Neural progenitor cell (in vitro differentiated cells): ENCODE measurements at regions not wholly inside any gene's neighbourhood (a gene's known extent, or its start where the extent isn't known, plus 50 kb on each side); places are given as distances from the start of the nearest gene placed in this dataset.

Source experiments
- DNase-seq: peaks from one replicate; pipeline ENCODE4 v3.0.0-alpha.2; 2016; ENCODE audit warnings: low spot score
- H2AFZ ChIP-seq: fragments of 200-600 bp; sonication (generic); replicated peaks from 2 replicates; pipeline ENCODE4 v1.6.1; 2016; ENCODE audit warnings: antibody characterized with exemption
- H3F3A ChIP-seq: fragments of 200-600 bp; sonication (generic); 2 replicates; pipeline ENCODE4 v1.6.1; 2016; ENCODE audit warnings: antibody characterized with exemption, low read depth
- H3K27ac ChIP-seq: fragments of 200-600 bp; sonication (generic); 2 replicates; pipeline ENCODE4 v1.5.1; 2016; ENCODE audit warnings: mild to moderate bottlenecking
- H3K27me3 ChIP-seq: fragments of 200-600 bp; sonication (generic); 2 replicates; pipeline ENCODE4 v1.6.1; 2016; ENCODE audit warnings: mild to moderate bottlenecking, moderate library complexity
- H3K36me3 ChIP-seq: fragments of 200-600 bp; sonication (generic); 2 replicates; pipeline ENCODE4 v1.5.1; 2016
- H3K4me1 ChIP-seq: fragments of 200-600 bp; sonication (generic); 2 replicates; pipeline ENCODE4 v1.6.1; 2016; ENCODE audit warnings: mixed run types
- H3K4me2 ChIP-seq: fragments of 200-600 bp; sonication (generic); 2 replicates; pipeline ENCODE4 v1.6.1; 2016
- H3K4me3 ChIP-seq: fragments of 200-600 bp; sonication (generic); 2 replicates; pipeline ENCODE4 v1.5.1; 2016
- H3K79me2 ChIP-seq: fragments of 200-600 bp; sonication (generic); 2 replicates; pipeline ENCODE4 v1.6.1; 2016; ENCODE audit warnings: low read depth
- H3K9ac ChIP-seq: fragments of 200-600 bp; sonication (generic); 2 replicates; pipeline ENCODE4 v1.6.1; 2016
- H3K9me3 ChIP-seq: fragments of 200-600 bp; sonication (generic); 2 replicates; pipeline ENCODE4 v1.5.1; 2016; ENCODE audit warnings: low read depth
- H4K20me1 ChIP-seq: fragments of 200-600 bp; sonication (generic); 2 replicates; pipeline ENCODE4 v1.6.1; 2016; ENCODE audit warnings: low read depth
- H3K27ac Mint-ChIP-seq: 3 replicates; pipeline ENCODE4 v1.8.0; 2021; ENCODE audit warnings: mixed read lengths
- H3K27me3 Mint-ChIP-seq: 2 replicates; pipeline ENCODE4 v1.8.0; 2022; ENCODE audit warnings: low read depth, mild to moderate bottlenecking, inconsistent platforms, moderate library complexity, mixed read lengths; ENCODE audit not compliant: insufficient read depth
- H3K36me3 Mint-ChIP-seq: 3 replicates; pipeline ENCODE4 v1.8.0; 2021; ENCODE audit warnings: mixed read lengths
- H3K4me1 Mint-ChIP-seq: 3 replicates; pipeline ENCODE4 v1.8.0; 2021; ENCODE audit warnings: mixed read lengths
- H3K4me3 Mint-ChIP-seq: 3 replicates; pipeline ENCODE4 v1.8.0; 2021; ENCODE audit warnings: mild to moderate bottlenecking, moderate library complexity, mixed read lengths
- H3K9me3 Mint-ChIP-seq: 3 replicates; pipeline ENCODE4 v1.8.0; 2020; ENCODE audit warnings: mixed read lengths
- CTCF ChIP-seq: fragments of 200-600 bp; sonication (generic); IDR thresholded peaks from 2 replicates; pipeline ENCODE4 v1.5.1; 2017; ENCODE audit warnings: antibody characterized with exemption, mild to moderate bottlenecking
- EZH2 ChIP-seq: fragments of 200-600 bp; sonication (generic); IDR thresholded peaks from 2 replicates; pipeline ENCODE4 v1.6.1; 2017; ENCODE audit warnings: antibody characterized with exemption, mild to moderate bottlenecking, moderate library complexity
- EZH2phosphoT487 ChIP-seq: fragments of 200-600 bp; sonication (generic); IDR thresholded peaks from 2 replicates; pipeline ENCODE4 v1.6.1; 2017; ENCODE audit warnings: antibody characterized with exemption

GRCh38 chr1:178973652-178974101, 52.0 kb upstream of the FAM20B start:
- Histone ChIP-seq H3K27ac (no peak overlapping the region), H3K36me3 (no peaks in the 10 kb centered on the region), H3K4me3 (no peak overlapping the region), H3F3A (no peaks in the 10 kb centered on the region), H3K9ac (no peak overlapping the region), H3K4me1 (peaks cover 14% of the 10 kb centered on the region), H2AFZ (peak overlapping the region; percentile 60), H3K9me3 (no peaks in the 10 kb centered on the region), H3K27me3 (no peaks in the 10 kb centered on the region), H3K4me2 (peak overlapping the region; percentile 18), H4K20me1 (no peaks in the 10 kb centered on the region), H3K79me2 (no peaks in the 10 kb centered on the region)
- DNase-seq: no peak
- Mint-ChIP-seq H3K9me3 (peaks cover 33% of the 10 kb centered on the region), H3K27ac (peak overlapping the region; percentile 92), H3K4me3 (no peak overlapping the region), H3K36me3 (peaks cover 2% of the 10 kb centered on the region), H3K4me1 (peaks cover 20% of the 10 kb centered on the region), H3K27me3 (peaks cover 6% of the 10 kb centered on the region)
- TF ChIP-seq CTCF (no peak), EZH2 (no peak), EZH2phosphoT487 (no peak)
